Ovary (tissue), 7 donors: ENCODE measurements at regions not wholly inside any gene's neighbourhood (a gene's known extent, or its start where the extent isn't known, plus 50 kb on each side); places are given as distances from the start of the nearest gene placed in this dataset.

Source experiments
- DNase-seq, 5 donors: peaks; one replicate each; pipeline ENCODE4 v3.0.0-alpha.2; 2019 to 2020
- H3K27ac ChIP-seq, 2 donors: fragments of 200-600 bp; one replicate each; pipeline versions ENCODE4 v1.5.1 to v1.8.0; 2019 to 2022
- H3K27me3 ChIP-seq: fragments of 200-600 bp; one replicate; pipeline ENCODE4 v1.8.0; 2022
- H3K36me3 ChIP-seq: fragments of 200-600 bp; sonication (generic); one replicate; pipeline ENCODE4 v1.5.1; 2019
- H3K4me1 ChIP-seq: one replicate; pipeline ENCODE4 v1.8.1; 2013; ENCODE audit warnings: mild to moderate bottlenecking, moderate library complexity; ENCODE audit not compliant: insufficient read depth
- H3K4me3 ChIP-seq: fragments of 200-600 bp; sonication (generic); one replicate; pipeline ENCODE4 v1.5.1; 2017
- H3K9me3 ChIP-seq, 2 donors: fragments of 200-600 bp in 1 of 2; sonication (generic) in 1 of 2; one replicate each; pipeline versions ENCODE4 v1.5.1 to v1.8.1; 2013 to 2019; ENCODE audit warnings: mild to moderate bottlenecking in 1 of 2, moderate library complexity in 1 of 2
- CTCF ChIP-seq, 3 donors: fragments of 450-650 bp in 2 of 3; fragments of 200-600 bp in 1 of 3; IDR thresholded peaks; one replicate each; pipeline versions ENCODE4 v1.5.1 to v1.8.0; 2016 to 2022; ENCODE audit warnings: antibody characterized with exemption in 3 of 3, mild to moderate bottlenecking in 1 of 3
- EP300 ChIP-seq: sonication (generic); formaldehyde crosslinking; IDR thresholded peaks from one replicate; pipeline ENCODE4 v1.6.1; 2017; ENCODE audit warnings: antibody characterized with exemption
- POLR2A ChIP-seq: fragments of 450-650 bp; IDR thresholded peaks from one replicate; pipeline ENCODE4 v1.6.1; 2017; ENCODE audit warnings: antibody characterized with exemption, mild to moderate bottlenecking, moderate library complexity
- WGBS, 3 donors: extraction: QIAGEN DNeasy Blood & Tissue Kit in 1 of 3; methylation state at CpG; one replicate each; pipeline versions ENCODE4 v1.1.5 to v1.1.7; 2013 to 2017; 5-methylcytosine and 5-hydroxymethylcytosine counted together
- intact Hi-C, 4 donors: fragments of 100-400 bp; cut with DNase I; formaldehyde crosslinking; loops; one replicate each; pipeline versions ENCODE4 v1.11.0 to v1.15.1; 2022 to 2023
- donor health status: DM: no; HTN: no; CAD: no; lungs with moderate emphysema.
- donor health status: DM: no; HTN: no; CAD: no.
- donor health status: Bipolar disorder and iron deficiency.
- donor health status: DM: no; HTN: no; CAD: no.
- donor health status: DM: yes; HTN: yes; CAD: no.

- no peak for DNase-seq
- Histone ChIP-seq H3K27ac (no peak overlapping the region), H3K9me3 (no peaks in the 10 kb centered on the region), H3K4me1 (no peaks in the 10 kb centered on the region), H3K36me3 (no peaks in the 10 kb centered on the region), H3K27me3 (no peaks in the 10 kb centered on the region), H3K4me3 (no peak overlapping the region)
- intact Hi-C loops: no loop called here
- WGBS, 3 donors: 18 to 27% (median 22%) methylated on average over 6 of the region's 6 CpGs
- TF ChIP-seq EP300 (no peak), POLR2A (no peak), CTCF (IDR thresholded peaks at IDR 0.05) (no peak)
Observed at GRCh38 chr12:131615326-131616042, 95.4 kb upstream of the SFSWAP start.

GRCh38 chr12:131616043-131616700 is 94.7 kb upstream of the SFSWAP start:
- H3K9me3 ChIP-seq: no peaks in the 10 kb centered on the region
- no peaks in the 10 kb centered on the region for H3K36me3 ChIP-seq
- TF ChIP-seq POLR2A (no peak), EP300 (no peak), CTCF (IDR thresholded peaks at IDR 0.05) (no peak)
- no peak for DNase-seq
- no peaks in the 10 kb centered on the region for H3K27me3 ChIP-seq
- H3K4me3 ChIP-seq: no peak overlapping the region
- WGBS, 3 donors: 53 to 65% (median 54%) methylated on average over 19 of the region's 19 CpGs
- no peaks in the 10 kb centered on the region for H3K4me1 ChIP-seq
- intact Hi-C loops: no loop called here
- H3K27ac ChIP-seq: no peak overlapping the region

GRCh38 chr12:131616738-131617137 is 94.2 kb upstream of the SFSWAP start:
- Histone ChIP-seq H3K4me1 (no peaks in the 10 kb centered on the region), H3K36me3 (no peaks in the 10 kb centered on the region), H3K27me3 (no peaks in the 10 kb centered on the region), H3K4me3 (no peak overlapping the region), H3K27ac (no peak overlapping the region), H3K9me3 (no peaks in the 10 kb centered on the region)
- intact Hi-C loops: no loop called here
- TF ChIP-seq CTCF (IDR thresholded peaks at IDR 0.05) (no peak), EP300 (no peak), POLR2A (no peak)
- no peak for DNase-seq
- 79 to 81% (median 81%) methylated on average over 10 to 11 of the region's 11 CpGs for WGBS, 3 donors

- intact Hi-C loops: no loop called here
- Histone ChIP-seq H3K36me3 (no peaks in the 10 kb centered on the region), H3K9me3 (no peaks in the 10 kb centered on the region), H3K27ac (no peak overlapping the region), H3K4me1 (no peaks in the 10 kb centered on the region), H3K27me3 (no peaks in the 10 kb centered on the region), H3K4me3 (no peak overlapping the region)
- TF ChIP-seq EP300 (no peak), POLR2A (no peak), CTCF (IDR thresholded peaks at IDR 0.05) (no peak)
- no peak for DNase-seq
- 90 to 92% (median 91%) methylated on average over 15 of the region's 15 CpGs for WGBS, 3 donors
Observed at GRCh38 chr12:131617179-131617578, 93.7 kb upstream of the SFSWAP start.
